ENCODE measurements at regions not wholly inside any gene's neighbourhood (a gene's known extent, or its start where the extent isn't known, plus 50 kb on each side); places are given as distances from the start of the nearest gene placed in this dataset.

- TF ChIP-seq ZNF766 (CRISPR knock-in tag; conservative IDR thresholded peaks at IDR 0.05) (no peak), ZNF785 (CRISPR knock-in tag; IDR thresholded peaks at IDR 0.05) (no peak), HDAC1 (IDR thresholded peaks at IDR 0.05) (no peak), ZNF217 (CRISPR knock-in tag; IDR thresholded peaks at IDR 0.05) (no peak), CHD1 (IDR thresholded peaks at IDR 0.05; ENCODE audit: low read length) (no peak), GABPB1 (CRISPR knock-in tag; IDR thresholded peaks at IDR 0.05) (no peak), DNMT1 (IDR thresholded peaks at IDR 0.05) (no peak), SMARCB1 (IDR thresholded peaks at IDR 0.05; ENCODE audit: insufficient read length, low read depth) (no peak), SAFB (IDR thresholded peaks at IDR 0.05; ENCODE audit: borderline replicate concordance, low read depth, low read length) (no peak), TFAP4 (CRISPR knock-in tag; IDR thresholded peaks at IDR 0.05; ENCODE audit: borderline replicate concordance) (no peak), DACH1 (IDR thresholded peaks at IDR 0.05; ENCODE audit: partially characterized antibody) (no peak), CREB5 (CRISPR knock-in tag; IDR thresholded peaks at IDR 0.05) (no peak), E2F5 (CRISPR knock-in tag; IDR thresholded peaks at IDR 0.05) (no peak), KAT2B (IDR thresholded peaks at IDR 0.05; ENCODE audit: low read depth, low read length) (no peak), RBM15 (IDR thresholded peaks at IDR 0.05; ENCODE audit: insufficient read depth, low read length) (no peak), TRIM24 (IDR thresholded peaks at IDR 0.05) (peak in 1 of 2 experiments; percentile 47; a peak in 1 of 4 replicates), AFF1 (IDR thresholded peaks at IDR 0.05; ENCODE audit: low read depth in 1 of 2, partially characterized antibody in 2 of 2) (no peak), GATAD2A (IDR thresholded peaks at IDR 0.05) (no peak), BRCA1 (IDR thresholded peaks at IDR 0.05) (no peak), BRCA1 (CRISPR knock-in tag; IDR thresholded peaks at IDR 0.05) (no peak), RAD51 (IDR thresholded peaks at IDR 0.05; ENCODE audit: borderline replicate concordance, low read depth) (peak; percentile 50; the same call in 1 of the 2 replicates), ZNF589 (CRISPR knock-in tag; IDR thresholded peaks at IDR 0.05; ENCODE audit: low read depth) (no peak), ZNF140 (CRISPR knock-in tag; IDR thresholded peaks at IDR 0.05) (no peak)
Measured at GRCh38 chr2:122135021-122135937, 379.8 kb downstream of the TSN start (continued).
